ENCODE measurements at regions not wholly inside any gene's neighbourhood (a gene's known extent, or its start where the extent isn't known, plus 50 kb on each side); places are given as distances from the start of the nearest gene placed in this dataset.
"Not testable (repeated sequence)": the region's sequence is repeated elsewhere in the genome, so short reads cannot be mapped to it uniquely, and the experiment has no call there.

DNA sequence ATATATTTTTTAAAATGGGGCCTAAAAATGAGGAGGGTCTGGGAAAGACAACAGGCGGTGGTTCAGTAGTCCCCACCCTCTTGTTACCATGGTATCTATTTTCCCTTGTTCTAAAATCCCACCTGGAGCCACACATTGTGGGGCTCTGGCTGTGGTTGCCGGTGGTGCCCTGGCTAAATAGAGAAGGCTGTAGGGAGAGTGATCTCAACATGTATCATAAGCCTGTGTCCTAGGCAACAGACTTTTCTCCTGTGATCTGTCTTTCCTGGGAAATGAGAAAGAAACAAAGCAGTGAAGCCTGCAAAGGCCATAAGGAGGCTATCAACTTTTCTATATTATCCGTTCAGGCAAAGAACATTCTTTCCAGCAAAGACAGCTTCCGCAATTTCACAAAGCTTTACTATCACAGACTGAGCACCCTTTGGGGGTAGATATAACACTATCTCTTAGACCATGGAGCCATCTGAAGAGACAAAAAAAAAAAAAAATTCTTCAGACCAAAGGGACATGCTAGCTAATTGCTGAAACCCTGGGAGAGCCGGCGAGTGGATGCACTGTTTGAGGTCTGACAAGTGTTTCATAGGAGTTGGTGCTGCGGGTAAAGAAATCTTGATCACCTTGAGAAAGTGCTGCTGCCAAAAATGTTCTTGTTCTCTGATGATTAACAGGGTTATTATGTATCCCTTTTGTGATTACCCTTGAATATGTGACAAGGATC, 879.2 kb upstream of the DDX18 start:
- no peak for DNase-seq

DNA sequence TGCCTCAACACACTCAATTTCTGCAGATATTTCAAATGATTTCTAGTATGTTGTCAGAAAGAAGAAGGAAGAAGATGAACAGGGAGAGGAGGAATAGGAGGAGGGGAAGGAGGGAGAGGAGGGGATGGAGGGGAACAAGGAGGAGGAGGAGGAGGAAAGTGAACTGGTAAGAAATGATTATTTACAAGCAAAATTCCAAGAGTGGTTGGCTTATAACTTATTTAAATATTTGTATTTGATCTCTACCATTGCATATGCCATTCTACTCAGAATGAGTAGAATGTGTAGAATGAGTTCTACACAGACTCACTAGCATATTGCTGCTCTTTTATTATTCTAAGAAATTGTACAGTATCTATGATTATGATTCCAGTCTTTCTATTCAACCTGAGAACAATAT, 866.2 kb upstream of the DDX18 start:
- no peak for DNase-seq

DNA sequence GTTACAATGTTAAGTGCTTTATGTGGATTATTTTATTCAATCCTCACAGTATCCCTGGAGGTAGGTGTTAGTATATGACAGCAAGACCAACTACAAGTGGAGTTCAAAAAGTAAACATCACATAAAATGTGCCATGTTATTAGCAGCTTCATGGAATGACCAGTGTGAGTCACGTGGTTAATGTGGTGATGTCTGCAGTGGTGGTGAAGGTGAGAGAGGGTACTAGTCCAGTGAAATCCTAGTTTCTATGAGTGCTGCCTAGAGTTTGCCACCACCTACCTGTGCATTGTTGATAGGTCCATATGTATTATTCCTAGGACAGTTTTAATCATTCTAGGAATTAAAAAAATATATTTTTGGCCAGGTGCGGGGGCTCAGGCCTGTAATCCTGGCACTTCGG, 865.2 kb upstream of the DDX18 start:
- DNase-seq, result no peak

DNA sequence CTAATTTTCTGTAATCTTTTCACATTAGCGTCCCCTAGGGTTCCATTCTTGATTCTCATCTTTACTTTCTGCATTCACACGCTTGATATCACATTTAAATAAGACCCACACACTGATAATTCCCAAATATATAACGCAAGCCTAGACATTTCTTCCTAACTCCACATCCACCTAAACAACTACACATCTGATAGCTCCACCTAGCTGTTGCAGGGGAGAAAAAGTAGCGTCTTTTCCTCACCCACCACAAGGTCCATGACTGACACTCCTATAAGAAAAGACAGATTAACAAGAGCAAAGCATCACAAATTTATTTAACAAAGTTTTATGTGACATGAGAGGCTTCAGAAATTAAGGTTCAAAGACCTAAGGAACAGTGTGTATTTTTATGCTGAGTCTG, 862.2 kb upstream of the DDX18 start:
- DNase-seq, result no peak

DNA sequence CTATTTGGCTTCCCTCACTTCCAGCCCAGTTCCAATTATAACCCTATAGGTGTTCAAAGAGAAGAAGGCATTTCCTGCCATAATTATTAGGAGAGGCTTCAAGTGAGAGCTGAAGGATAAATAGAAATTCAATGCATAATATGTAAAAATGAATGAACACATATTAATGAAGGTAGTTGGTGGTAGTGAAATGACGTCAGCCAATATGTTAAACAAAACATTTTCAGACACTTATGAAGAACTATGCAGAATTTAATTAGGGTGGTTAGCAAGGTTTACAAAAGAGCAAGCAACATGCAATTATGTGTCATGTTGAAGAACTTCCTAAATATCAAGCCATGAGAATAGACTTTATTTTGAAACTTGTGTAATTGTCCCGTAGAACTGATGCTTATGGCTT, 858.8 kb upstream of the DDX18 start:
- DNase-seq, result no peak

DNA sequence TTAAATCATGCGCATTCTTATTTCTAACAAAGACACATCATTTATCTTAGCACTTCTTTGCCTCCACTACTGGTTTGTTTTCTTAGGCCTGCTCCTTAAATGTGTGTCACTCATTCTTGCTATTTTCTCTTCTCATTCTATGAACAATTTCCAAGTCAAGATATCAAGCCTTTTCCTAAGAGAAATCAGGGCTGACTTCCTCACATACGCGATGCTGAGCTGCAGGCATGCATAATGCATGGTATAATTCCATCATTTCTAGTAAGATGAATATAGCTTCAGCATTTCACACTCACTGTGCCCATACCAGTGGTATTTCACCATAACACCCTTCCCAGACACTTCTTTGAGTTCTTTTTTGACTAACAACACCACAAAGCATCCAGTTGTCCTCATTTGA, 838.9 kb upstream of the DDX18 start:
- DNase-seq, result no peak

DNA sequence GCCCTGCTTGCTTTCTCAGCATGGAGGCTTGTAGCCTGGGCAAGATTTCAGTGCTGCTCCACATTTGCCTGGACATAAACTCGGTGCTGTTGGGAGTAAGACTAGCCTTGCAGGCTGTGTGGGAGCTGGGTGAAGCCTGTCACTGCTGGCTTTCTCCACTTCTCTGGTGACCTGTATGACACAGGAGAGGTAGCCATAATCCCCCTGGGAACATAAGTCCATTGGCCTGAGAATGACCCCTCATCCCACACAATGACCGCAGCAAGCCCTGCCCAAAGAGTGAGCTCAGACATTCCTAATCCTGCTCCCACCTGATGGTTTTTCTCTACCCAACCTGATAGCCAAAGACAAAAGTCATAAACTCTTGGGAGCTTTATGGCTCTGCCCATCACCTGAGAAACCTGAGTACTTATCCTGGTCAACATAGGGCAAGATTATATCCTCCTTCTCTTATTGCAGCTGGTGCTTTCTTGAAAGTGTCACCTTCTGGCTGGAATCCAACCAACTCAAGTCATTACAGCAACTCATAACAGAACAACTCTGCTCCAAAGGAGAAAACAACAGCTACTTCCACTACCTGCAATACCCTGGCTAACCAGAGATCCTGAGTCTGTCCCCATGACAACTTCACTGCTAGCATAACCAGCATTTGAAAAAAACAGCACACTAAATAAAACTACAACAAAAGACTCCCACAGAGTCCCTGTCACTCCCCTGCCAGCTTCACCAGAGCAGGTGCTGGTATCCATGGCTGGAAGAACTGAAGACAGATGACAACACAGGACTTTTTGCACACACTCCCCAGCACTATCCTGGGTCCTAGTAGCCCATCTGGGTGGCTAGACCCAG, 834.4 kb upstream of the DDX18 start:
- no peak for DNase-seq

DNA sequence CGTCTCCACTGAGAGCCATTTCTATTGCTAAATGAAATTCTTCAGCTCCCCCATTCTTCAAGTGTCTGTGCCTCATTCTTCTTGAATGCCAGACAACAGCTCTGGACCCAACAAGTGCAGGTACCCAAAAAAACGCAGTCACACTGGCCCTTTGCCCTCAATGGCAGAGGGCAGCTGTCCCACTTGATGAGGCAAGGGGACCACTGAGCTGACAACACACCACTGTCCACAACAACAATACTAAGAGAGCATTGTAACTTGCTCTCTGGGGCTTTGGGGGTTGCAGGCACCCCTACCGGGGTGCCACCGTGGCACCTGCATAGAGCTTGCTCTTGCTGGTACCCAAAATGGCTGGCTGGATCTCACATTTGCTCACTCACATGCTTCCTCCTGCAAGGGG, 827.0 kb upstream of the DDX18 start:
- no peak for DNase-seq

DNA sequence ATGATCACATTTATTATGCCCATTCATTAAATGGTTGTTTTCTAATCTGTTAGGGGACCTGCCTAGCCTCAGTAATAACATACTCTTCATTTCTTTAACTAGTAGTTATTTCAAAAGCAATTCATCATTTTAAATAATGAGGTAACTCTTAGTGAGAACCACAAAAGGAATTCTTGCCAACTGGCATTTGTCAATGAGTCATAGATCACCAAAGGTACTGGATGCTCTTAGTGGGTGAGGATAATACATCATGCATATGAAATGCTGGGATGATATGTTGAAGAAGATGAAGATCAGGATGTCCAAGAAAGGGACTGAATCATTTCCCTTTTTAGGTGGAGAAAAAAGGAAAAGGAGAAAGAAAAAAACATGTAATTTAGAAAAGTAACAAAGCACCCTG, 826.2 kb upstream of the DDX18 start:
- no peak for DNase-seq

DNA sequence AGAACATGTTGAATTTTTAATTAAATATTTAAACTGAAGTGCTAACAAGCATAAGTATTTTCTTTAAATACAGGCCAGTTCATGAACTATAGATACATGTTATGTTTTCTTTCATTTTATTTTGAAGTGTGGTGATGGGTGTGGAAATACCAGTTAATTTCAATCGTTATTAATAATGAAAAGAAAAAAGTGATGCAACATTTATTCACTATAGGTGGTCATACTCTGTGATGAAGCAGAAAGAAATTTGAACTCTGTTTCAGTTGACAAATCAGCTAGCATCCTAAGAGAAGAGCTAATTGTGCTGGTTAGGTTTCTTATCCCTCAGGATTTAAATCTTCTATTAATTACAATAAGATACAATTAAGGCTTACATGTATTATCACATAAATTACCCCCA, 795.1 kb upstream of the DDX18 start:
- DNase-seq, result no peak

DNA sequence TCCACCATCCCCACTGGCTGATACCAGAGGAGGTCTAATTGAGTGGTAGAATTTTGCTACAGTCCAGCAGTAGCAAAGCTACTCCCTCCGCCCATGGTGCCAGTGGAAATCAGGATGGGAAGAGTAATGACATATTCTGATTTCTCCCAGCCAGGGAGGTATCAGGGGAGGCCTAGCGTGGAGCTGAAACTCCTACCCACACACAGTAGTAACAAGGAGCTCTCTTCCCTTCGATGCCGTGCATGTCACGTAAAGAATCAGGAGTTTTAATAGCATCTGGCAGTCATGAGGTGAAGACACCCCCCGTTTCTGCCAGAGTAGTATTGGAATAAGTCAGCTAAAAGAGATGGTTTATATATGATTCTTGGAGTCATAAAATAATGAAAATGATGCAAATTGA, 786.8 kb upstream of the DDX18 start:
- DNase-seq, result no peak

DNA sequence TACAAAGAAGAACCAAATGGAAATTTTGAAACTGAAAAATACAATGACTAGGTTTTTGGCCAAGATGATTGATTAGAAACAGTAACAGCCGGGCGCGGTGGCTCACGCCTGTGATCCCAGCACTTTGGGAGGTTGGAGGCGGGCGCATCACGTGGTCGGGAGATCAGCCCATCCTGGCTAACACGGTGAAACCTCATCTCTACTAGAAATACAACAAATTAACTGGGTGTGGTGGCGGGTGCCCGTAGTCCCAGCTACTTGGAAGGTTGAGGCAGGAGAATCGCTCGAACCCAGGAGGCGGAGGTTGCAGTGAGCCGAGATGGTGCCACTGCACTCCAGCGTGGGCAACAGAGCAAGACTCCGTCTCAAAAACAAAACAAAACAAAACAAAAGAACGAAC, 785.8 kb upstream of the DDX18 start:
- not testable (repeated sequence) for DNase-seq

DNA sequence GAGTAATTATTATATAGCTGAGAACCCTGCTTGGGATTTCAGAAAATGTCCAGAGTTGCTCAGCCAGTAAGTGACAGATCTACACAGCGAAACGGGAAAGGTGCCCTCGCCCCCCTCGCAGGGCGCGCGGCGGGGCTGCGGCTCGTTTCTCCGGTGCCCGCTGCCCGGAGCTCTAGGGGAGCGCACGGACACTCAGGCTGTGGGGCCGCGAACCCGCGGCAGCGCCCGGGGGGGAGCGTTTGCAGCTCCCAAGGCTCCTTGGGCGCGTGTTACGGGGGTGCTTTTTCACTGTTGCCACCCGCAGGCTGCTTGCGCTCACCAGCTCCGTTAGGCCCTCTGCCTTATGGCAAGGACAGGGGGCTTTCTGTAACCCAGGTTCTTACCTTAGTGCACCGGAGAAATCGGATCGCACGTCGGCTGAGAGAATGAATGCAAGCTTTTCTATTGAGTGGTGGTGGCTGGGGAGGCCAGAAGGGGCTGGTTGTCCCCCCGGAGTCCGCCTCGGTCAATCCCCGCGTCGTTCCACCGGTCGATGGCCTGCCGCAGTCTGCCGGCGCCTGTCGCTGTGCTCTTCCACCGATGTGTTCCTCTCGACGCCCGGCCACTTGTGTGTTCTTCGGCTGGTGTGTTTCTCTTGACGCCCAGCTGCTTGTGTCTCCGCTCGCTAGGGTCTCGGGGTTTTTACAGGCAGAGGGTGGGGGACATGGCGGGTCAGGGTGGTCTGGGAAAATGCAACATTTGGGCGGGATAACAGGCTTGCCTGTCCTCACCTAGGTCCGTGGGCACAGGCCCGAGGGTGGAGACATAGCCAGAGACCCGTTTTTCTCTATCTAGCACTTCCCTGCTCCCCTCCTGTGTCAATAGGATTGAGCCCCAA, 758.8 kb upstream of the DDX18 start:
- no peak for DNase-seq

DNA sequence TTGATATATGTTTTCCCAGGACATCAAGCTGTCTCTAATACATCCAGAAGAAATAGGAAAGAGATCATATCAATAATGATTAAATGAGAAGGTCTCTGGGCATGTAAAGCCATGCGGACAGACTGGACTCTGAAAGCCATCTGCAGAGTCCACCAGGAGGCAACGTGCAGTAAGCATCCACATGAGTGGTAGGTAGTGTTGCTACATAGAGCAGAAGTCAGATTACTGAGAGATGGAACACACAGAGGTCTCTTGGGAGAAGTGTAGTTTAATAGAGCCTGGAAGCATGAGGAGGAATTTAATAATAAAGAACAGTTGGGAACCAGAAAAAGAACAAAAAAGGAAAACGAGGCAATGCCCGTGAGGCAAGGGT, 758.1 kb upstream of the DDX18 start:
- no peak for DNase-seq

DNA sequence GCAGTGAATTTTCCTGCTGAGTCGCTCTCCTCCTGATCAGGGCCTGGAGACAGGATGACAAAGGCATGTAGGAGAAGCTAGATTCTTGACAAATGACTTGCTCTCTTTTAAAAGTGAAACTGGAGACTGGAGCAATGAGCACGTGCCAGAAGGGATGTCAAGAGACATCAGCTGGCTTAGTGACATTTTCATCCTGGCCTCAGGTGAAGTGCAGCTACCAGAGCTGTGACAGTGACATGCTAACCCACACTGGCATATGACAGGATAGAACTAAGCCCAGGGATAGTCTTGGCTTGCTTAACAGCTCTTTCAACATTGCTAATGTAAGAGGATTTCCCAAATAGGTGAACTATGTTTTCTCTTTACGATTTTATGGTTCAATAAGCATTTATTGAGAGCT, 757.5 kb upstream of the DDX18 start:
- no peak for DNase-seq

DNA sequence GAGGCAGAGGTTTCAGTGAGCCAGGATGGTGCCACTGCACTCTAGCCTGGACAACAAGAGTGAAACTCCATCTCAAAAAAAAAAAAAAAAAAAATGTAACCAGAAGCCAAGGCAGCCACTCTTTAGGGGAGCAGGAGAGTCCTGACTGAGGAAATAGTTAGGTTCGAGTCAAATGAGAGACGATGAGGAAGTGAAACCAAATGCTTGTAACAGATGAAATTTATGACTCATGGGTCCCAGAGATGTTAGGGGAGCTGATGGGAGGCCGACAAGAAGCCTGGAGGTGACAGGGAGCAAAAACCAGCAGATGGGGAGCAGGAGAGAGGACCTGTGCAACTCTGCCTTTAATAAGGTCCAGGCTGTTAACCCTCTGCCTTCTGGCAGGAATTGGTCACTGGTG, 756.1 kb upstream of the DDX18 start:
- DNase-seq, result no peak

DNA sequence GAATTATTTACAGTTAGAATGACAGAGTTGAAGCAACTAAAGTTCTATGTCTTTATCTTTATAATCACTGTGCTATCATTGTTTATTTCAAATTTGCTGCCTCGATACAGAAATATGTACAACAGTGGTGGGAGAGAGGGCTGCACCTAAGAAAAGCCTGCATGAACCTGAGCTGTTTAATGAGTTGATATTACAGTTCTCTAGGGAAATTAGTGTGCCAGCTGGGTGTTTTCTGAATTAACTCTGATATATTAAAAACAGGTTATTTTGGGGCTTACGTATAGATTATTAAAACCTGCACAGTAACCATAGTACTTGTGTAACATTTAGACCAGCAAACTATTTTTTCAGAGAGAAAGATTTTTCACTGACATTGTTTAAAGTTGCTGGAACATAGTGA, 750.5 kb upstream of the DDX18 start:
- DNase-seq, result no peak

DNA sequence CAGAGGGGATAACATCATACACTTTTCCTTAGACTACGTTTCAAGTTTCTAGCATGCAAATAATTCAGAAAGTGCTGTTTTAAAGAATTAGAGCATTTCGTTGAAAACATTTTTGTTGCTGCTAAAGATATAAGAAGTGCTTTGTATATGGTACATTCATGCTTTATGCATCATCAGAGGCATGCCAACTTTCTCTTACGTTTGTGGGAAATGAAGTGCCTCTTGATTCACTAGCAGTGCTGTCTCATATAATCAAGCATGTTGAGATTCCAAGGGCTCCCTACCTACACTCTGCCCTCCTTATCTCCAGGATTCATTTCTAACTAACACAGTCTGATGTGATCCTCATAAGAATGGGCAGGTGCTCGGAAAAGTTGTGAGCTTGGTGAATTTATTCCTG, 748.6 kb upstream of the DDX18 start:
- no peak for DNase-seq

DNA sequence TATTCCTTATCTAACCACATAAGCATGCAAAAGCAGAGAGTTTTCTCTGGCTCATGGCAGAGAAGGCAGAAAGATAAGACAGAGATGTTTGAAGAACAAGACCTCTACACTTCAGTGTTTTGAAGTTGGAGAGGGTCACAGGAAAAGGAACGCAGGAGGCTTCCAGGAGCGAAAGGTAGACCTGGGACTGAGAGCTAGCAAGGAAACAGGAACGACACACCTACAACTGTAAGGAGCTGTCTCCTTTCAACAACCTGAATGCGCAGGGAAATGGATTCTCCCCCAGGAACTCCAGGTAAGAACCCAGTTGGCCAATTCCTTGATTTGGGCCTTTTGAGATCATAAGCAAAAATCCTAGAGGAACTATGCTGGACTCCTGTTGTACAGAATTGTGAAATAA, 746.6 kb upstream of the DDX18 start:
- no peak for DNase-seq

DNA sequence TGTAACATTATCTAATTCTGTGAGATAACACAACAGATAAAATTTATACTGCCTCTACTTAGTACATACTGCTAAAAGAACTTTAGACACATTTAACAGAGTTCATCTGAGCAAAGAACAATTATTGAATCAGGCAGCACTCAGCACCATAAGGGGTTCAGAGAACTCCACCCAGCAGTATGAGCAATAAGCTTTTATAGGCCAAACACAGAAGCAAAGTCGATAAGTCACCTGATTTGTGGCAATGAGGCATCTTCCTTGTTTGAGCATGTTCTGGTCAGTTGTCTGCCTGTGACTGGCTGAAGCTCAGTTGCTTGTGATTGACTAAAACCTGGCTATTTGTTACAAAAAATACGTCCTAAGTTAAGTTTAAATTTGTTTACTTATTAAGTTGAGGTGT, 746.1 kb upstream of the DDX18 start:
- no peak for DNase-seq

DNA sequence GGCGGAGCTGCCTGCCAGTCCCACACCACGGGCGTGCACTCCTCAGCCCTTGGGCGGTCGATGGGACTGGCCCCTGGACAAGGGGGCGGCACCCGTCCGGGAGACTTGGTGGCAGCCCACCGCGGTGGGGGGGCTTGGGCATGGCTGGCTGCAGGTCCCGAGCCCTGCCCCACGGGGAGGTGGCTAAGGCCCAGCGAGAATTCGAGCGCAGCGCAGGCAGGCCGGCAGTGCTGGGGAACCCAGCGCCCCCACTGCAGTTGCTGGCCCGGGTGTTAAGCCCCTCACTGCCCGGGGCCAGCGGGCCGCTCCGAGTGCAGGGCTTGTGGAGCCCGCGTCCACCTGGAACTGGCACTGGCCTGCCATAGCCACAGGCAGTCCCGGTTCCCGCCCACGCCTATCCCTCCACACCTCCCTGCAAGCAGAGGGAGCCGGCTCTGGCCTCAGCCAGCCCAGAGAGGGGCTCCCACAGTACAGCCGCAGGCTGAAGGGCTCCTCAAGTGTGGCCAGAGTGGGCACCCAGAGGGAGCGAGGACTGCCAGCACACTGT, 742.9 kb upstream of the DDX18 start:
- no peak for DNase-seq

DNA sequence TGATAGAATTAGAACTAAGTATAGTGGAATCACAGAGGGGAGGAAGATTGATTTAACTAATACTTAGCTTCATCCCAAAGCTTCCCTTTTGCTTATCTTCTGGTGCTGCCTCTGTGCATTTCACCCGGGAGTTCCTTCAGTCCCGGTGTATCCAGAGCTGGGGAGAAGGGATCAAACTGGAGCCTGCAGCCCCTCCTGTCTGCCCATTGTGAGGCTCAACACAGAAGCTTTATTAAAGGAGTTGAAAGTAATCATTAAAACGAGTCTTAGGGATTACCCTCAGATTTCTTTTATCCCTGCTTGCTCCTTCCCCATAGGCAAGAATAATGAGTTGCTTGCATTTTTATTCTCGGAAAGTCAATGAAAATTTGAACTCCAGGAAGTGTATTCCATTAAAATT, 739.7 kb upstream of the DDX18 start:
- DNase-seq, result no peak

DNA sequence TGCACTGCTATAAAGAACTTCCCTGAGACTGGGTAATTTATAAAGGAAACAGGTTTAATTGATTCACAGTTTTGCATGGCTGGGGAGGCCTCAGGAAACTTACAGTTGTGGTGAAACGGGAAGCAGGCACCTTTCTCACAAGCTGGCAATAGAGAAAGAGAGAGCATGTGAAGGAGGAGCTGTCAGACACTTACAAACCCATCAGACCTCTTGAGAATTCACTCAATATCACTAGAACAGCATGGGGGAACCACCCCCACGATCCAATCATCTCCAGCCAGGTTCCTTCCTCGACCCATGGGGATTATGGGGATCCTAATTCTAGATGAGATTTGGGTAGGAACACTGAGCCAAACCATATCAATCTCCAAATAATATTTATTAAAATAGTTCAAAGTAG, 729.2 kb upstream of the DDX18 start:
- no peak for DNase-seq

DNA sequence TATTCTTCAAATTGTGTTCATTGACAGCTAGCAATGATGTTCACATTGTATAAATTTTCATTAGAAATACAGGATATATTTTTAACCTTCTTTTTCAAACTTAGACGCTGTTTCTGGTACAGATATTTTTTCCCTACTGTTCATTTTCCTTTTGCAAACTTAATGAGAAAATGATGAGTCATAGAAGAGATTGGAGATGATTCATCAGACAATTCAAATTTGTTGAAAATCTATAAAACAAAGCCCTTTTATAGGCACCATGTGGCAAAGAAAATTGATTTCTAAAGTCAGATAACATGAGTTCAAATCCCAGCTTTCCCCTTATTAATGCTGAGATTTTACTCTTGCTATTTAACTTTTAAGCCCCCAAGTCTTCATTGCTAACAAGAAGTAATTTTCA, 728.8 kb upstream of the DDX18 start:
- no peak for DNase-seq
